ENCODE measurements at regions not wholly inside any gene's neighbourhood (a gene's known extent, or its start where the extent isn't known, plus 50 kb on each side); places are given as distances from the start of the nearest gene placed in this dataset.

- TF ChIP-seq EZH2 (IDR thresholded peaks at IDR 0.05; ENCODE audit: borderline replicate concordance, low read depth, low read length, poor library complexity, severe bottlenecking), result no peak
- no peak for TF ChIP-seq CTCF (conservative IDR thresholded peaks at IDR 0.05; ENCODE audit: low read depth, low read length)
These were observed 448.1 kb upstream of the DCN start for GRCh38 chr12:91630596-91631293.

GRCh38 chr12:91630083-91630482, 447.5 kb upstream of the DCN start:
- Histone ChIP-seq H3K4me1 (ENCODE audit: insufficient read depth, low read length, poor library complexity, severe bottlenecking) (no peaks in the 10 kb centered on the region), H3K27me3 (replicated peaks; ENCODE audit: insufficient read depth, low read depth, low read length, poor library complexity) (no peaks in the 10 kb centered on the region), H3K36me3 (ENCODE audit: insufficient read depth, low read length, poor library complexity, severe bottlenecking) (no peaks in the 10 kb centered on the region), H3K27ac (ENCODE audit: low read depth, low read length, poor library complexity, severe bottlenecking) (no peak overlapping the region), H3K4me3 (ENCODE audit: low read depth, low read length, poor library complexity, severe bottlenecking) (no peak overlapping the region), H3K9me3 (ENCODE audit: low read depth, low read length, poor library complexity, severe bottlenecking) (no peaks in the 10 kb centered on the region)
- TF ChIP-seq CTCF (conservative IDR thresholded peaks at IDR 0.05; ENCODE audit: low read depth, low read length) (no peak), EZH2 (IDR thresholded peaks at IDR 0.05; ENCODE audit: borderline replicate concordance, low read depth, low read length, poor library complexity, severe bottlenecking) (no peak)
- BruUV-seq (replicated peaks), result no TSS peak
- no peak for DNase-seq (ENCODE audit: low spot score)
- ChIA-PET CTCF (no interaction called here), POLR2A (ENCODE audit: low non-redundant PET) (no interaction called here)
- intact Hi-C loops (cut with micrococcal nuclease; ENCODE audit: unreplicated experiment), result no loop called here

More at GRCh38 chr12:91630596-91631293, 448.1 kb upstream of the DCN start:
- Histone ChIP-seq H3K27me3 (replicated peaks; ENCODE audit: insufficient read depth, low read depth, low read length, poor library complexity) (no peaks in the 10 kb centered on the region), H3K4me3 (ENCODE audit: low read depth, low read length, poor library complexity, severe bottlenecking) (no peak overlapping the region), H3K4me1 (ENCODE audit: insufficient read depth, low read length, poor library complexity, severe bottlenecking) (no peaks in the 10 kb centered on the region), H3K27ac (ENCODE audit: low read depth, low read length, poor library complexity, severe bottlenecking) (no peak overlapping the region), H3K36me3 (ENCODE audit: insufficient read depth, low read length, poor library complexity, severe bottlenecking) (no peaks in the 10 kb centered on the region), H3K9me3 (ENCODE audit: low read depth, low read length, poor library complexity, severe bottlenecking) (no peaks in the 10 kb centered on the region)
- intact Hi-C loops (cut with micrococcal nuclease; ENCODE audit: unreplicated experiment), result no loop called here
- ChIA-PET POLR2A (ENCODE audit: low non-redundant PET) (no interaction called here), CTCF (no interaction called here)
- DNase-seq (ENCODE audit: low spot score), result no peak
- BruUV-seq (replicated peaks), result no TSS peak

GRCh38 chr12:91629440-91629839, 446.8 kb upstream of the DCN start:
- intact Hi-C loops (cut with micrococcal nuclease; ENCODE audit: unreplicated experiment), result no loop called here
- no peak overlapping the region for H3K4me3 ChIP-seq (ENCODE audit: low read depth, low read length, poor library complexity, severe bottlenecking)
- BruUV-seq (replicated peaks), result no TSS peak
- DNase-seq (ENCODE audit: low spot score), result no peak
- H3K36me3 ChIP-seq (ENCODE audit: insufficient read depth, low read length, poor library complexity, severe bottlenecking), result no peaks in the 10 kb centered on the region
- no peaks in the 10 kb centered on the region for H3K9me3 ChIP-seq (ENCODE audit: low read depth, low read length, poor library complexity, severe bottlenecking)
- no peak overlapping the region for H3K27ac ChIP-seq (ENCODE audit: low read depth, low read length, poor library complexity, severe bottlenecking)
- H3K4me1 ChIP-seq (ENCODE audit: insufficient read depth, low read length, poor library complexity, severe bottlenecking), result no peaks in the 10 kb centered on the region
- TF ChIP-seq CTCF (conservative IDR thresholded peaks at IDR 0.05; ENCODE audit: low read depth, low read length) (no peak), EZH2 (IDR thresholded peaks at IDR 0.05; ENCODE audit: borderline replicate concordance, low read depth, low read length, poor library complexity, severe bottlenecking) (no peak)
- no peaks in the 10 kb centered on the region for H3K27me3 ChIP-seq (replicated peaks; ENCODE audit: insufficient read depth, low read depth, low read length, poor library complexity)
- CTCF ChIA-PET, result no interaction called here
- POLR2A ChIA-PET (ENCODE audit: low non-redundant PET), result interaction anchor here (0.6 kb wide), 1 partner anchor 10 kb away, joined by 3 read pairs; no protein-coding TSS in a partner anchor

All from A673 (cell line).